Heart left ventricle (tissue), 13 donors: ENCODE measurements at regions not wholly inside any gene's neighbourhood (a gene's known extent, or its start where the extent isn't known, plus 50 kb on each side); places are given as distances from the start of the nearest gene placed in this dataset.

ENCODE experiments used
- CTCF ChIP-seq, 12 donors: fragments of 200-600 bp; sonication (generic) in 4 of 12; IDR thresholded peaks; one replicate each; pipeline versions ENCODE4 v1.5.0 to v1.8.0; 2018 to 2022; ENCODE audit warnings: antibody characterized with exemption in 12 of 12, mild to moderate bottlenecking in 5 of 12
- POLR2A ChIP-seq, 2 donors: fragments of 450-650 bp; IDR thresholded peaks; one replicate each; pipeline ENCODE4 v1.6.1; 2017; ENCODE audit warnings: antibody characterized with exemption in 2 of 2, mild to moderate bottlenecking in 2 of 2, moderate library complexity in 2 of 2
- donor health status: ischemic (EF 13 %, LVEDD 7.1; RV severe dilation, severe dysfunction).
- donor health status: DM: no; HTN: yes; CAD: no.
- donor health status: DM: no; HTN: no; CAD: no.
- donor health status: ischemic (EF 25% LVEDD 6.9; RV normal size, moderate dysfunction).
- donor health status: ischemic (EF 25% LVEDD 5.7; RV mildly dilated, moderate dysfunction).
- donor health status: ischemic (EF 35%, LVEDD 5.7; RV mildly dilated, moderate dysfunction).
- donor health status: nonischemic (EF 11% LVEDD 7.7; RV severe dilation, severe dysfunction).
- donor health status: DM: yes; HTN: yes; CAD: no.
- donor health status: PGD.
- donor health status: ischemic (EF 29% LVEDD 5.4; RV normal size, mild dysfunction).
- donor health status: nonischemic (EF 23%, LVEDD 6.1; RV moderate dilation, normal function).

DNA sequence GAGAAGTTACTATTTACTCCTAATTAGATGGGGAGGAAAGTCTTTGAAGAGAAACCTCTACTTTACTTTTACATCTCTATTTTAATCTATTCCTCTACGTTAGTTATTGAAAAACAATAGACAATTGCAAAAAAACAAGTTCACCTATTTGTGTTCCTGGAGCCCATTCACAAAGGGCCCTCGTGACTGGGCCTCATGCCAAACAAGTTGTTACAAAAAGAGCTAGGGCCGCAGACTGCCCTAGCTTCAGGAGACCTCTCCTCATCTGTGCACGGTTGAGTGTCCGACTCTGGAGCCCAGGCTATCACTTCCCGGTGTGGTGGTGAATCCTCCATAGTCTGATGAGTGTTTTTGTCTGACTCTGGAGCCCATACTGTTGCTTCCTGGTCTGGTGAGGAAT, 190.9 kb downstream of the ZNF486 start:
- TF ChIP-seq CTCF (IDR thresholded peaks at IDR 0.05) (no peak), POLR2A (IDR thresholded peaks at IDR 0.05) (no peak)
